Testis (tissue), 2 donors: ENCODE measurements at regions not wholly inside any gene's neighbourhood (a gene's known extent, or its start where the extent isn't known, plus 50 kb on each side); places are given as distances from the start of the nearest gene placed in this dataset.

Source experiments
- POLR2A ChIP-seq: fragments of 450-650 bp; IDR thresholded peaks from one replicate; pipeline ENCODE4 v1.6.1; 2017; ENCODE audit warnings: antibody characterized with exemption, mild to moderate bottlenecking, moderate library complexity
- TF ChIP-seq, protein P1 (sequence below), 3 experiments: fragments of 450-650 bp in 2 of 3; fragments of 200-600 bp in 1 of 3; sonication (generic) in 1 of 3; IDR thresholded peaks; one replicate each; pipeline ENCODE4 v1.5.1; 2016 to 2019; ENCODE audit warnings: antibody characterized with exemption in 3 of 3, mild to moderate bottlenecking in 2 of 3, moderate library complexity in 1 of 3

DNA sequence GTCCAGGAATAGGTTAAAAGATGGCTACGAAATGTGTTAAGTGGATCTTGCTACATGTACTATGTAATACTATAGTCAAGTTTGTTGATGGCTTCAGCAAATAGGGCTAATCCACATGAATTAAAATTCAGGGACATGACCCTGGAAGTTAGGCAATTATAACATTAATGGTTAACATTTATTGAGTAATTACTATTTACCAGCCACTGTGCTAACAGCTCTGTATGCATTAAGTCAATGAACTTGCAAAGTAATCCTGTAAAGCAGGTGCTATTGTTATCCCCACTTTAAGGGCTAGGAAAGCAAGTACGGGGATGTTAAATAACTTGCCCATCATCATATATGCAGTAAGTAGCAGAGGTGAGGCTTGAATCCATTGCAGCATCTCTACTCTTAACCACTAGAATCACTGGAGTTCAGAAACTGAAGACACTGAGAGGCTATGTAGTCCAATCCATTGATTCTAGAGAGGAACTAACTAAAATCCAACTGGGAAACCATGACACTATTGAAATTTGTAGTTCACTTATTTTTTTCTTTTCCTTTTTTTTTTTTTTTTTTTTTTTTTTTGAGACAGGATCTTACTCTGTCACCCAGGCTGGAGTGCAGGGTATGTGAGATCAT, 77.5 kb upstream of the SPINK5 start:
- TF ChIP-seq, protein P1, sequence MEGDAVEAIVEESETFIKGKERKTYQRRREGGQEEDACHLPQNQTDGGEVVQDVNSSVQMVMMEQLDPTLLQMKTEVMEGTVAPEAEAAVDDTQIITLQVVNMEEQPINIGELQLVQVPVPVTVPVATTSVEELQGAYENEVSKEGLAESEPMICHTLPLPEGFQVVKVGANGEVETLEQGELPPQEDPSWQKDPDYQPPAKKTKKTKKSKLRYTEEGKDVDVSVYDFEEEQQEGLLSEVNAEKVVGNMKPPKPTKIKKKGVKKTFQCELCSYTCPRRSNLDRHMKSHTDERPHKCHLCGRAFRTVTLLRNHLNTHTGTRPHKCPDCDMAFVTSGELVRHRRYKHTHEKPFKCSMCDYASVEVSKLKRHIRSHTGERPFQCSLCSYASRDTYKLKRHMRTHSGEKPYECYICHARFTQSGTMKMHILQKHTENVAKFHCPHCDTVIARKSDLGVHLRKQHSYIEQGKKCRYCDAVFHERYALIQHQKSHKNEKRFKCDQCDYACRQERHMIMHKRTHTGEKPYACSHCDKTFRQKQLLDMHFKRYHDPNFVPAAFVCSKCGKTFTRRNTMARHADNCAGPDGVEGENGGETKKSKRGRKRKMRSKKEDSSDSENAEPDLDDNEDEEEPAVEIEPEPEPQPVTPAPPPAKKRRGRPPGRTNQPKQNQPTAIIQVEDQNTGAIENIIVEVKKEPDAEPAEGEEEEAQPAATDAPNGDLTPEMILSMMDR (IDR thresholded peaks at IDR 0.05) = no peak
- TF ChIP-seq POLR2A = no peak
